GM18870 (cell line): ENCODE measurements at regions not wholly inside any gene's neighbourhood (a gene's known extent, or its start where the extent isn't known, plus 50 kb on each side); places are given as distances from the start of the nearest gene placed in this dataset.

Experiments used
- ATAC-seq: cut with Tn5 transposase; IDR thresholded peaks from one replicate; pipeline ENCODE4 v1.9.1; 2021; ENCODE audit warnings: moderate library complexity; ENCODE audit not compliant: unreplicated experiment

DNA sequence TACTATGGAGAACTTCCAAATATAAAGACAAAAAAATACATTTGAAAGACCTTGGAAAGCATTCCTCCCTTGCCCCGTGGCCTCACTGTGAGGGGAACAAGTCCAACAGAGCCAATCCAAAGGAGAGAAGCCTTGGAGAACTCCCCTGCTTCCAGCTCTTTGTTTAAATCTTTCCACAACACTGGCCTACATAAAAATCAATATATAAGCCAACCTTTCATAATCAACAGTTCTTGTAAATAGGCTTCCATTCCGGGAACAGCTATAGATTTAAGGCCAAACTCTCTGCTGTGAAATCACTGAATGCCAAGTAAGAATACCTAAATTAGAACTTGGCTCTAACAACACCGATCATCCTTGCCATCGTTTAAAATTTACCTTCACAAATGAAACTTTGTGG is 242.1 kb downstream of the HACE1 start:
- no peak for ATAC-seq

DNA sequence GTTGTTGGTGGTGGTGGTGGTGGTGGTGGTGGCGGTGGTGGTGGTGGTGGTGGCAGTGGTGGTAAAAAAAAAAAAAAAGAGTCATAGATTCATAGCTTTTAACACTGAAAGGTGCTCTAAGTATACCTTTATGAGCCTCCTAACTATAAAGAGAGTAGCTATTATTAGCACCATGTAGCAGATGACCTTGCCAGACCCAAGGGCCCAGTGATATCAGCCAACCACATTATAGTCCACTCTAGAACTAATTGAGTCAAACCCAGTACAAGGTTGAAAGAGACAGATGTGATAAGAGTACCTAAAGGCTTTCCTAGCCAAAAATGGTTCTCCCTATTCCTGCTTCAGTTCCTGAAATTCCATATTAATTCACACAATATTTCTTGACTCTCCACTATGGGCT is 245.3 kb downstream of the HACE1 start:
- no peak for ATAC-seq

GRCh38 chr6:104613416-104614001 is 246.2 kb downstream of the HACE1 start:
- no peak for ATAC-seq

DNA sequence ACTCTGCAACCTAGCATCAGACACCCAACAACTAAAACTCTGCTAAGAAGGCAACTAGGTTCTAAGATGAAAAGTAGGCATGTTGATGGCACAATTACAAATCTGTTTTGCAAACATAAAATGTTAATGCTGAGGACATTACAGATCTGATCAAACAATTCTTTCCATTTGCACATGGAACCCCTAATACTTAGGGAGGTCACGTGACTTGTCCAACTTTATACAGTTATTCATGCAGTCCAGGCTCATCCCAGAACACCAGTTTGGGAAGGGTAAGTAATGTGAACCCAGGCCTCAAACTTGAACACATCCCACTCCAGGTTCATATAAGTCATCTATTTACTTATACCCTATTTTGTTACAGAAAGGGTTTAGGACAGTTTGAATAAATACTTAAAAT is 247.2 kb downstream of the HACE1 start:
- ATAC-seq, result no peak

GRCh38 chr6:104608101-104608500 is 251.6 kb downstream of the HACE1 start:
- ATAC-seq, result no peak

- no peak for ATAC-seq
Measured at GRCh38 chr6:104607501-104607900, 252.2 kb downstream of the HACE1 start.

DNA sequence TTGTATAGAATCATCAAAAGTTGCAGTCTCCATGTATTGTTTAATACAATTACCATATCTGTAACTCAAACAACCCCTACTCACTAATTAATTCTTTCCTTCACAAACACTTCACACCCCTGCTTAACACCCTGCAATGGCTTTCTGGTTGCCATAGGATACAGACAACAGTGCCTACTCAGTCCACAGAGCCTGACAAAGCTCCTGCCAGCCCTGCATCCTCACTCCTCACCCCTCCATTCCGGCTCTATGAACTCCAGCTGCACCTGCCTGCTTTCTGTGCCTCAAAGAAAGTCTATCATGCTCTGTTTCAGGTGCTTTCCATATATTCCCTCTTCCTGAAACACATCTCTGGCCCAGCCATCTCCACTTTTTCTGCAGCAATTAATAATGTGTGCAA is 253.4 kb downstream of the HACE1 start:
- ATAC-seq, result no peak

DNA sequence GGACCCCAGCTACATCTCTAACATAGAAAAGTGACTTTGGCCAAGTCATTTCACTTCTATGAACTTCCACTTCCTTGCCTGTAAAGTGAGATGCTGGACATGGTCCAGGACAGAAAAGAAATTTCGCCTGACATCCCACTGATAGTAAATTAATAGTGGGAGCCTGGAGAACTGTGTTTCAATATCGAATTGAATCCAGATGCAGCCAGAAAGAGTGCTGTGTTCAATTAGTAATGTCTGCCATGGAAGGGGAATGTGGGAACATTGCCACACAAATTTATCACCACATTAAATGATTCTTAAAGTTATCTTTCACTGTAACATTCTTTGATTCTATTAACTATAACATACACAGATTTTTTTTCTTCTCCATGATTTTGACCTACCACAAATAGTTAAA is 255.0 kb downstream of the HACE1 start:
- ATAC-seq, result no peak

- ATAC-seq, result no peak
Measured at GRCh38 chr6:104603108-104603745, 256.5 kb downstream of the HACE1 start.

DNA sequence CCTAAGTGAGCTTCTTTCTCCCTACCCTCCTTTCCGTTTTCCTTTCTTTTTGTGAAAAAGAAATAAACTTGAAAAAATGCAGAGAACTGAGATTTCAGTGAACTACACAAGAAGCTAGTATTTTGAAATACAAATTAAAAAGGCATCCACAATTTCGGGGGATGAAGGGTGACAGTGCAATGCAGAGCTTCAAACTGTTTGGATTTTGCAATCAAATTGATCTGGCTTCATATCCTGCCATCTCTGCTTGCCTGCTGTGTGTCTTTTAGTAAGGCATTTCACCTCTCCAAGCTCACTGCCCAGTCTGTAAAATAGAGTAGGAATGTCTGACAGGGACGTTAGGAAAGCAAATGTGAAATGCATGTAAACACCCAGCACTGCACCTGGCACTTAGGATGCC is 258.0 kb downstream of the HACE1 start:
- ATAC-seq, result no peak

- no peak for ATAC-seq
Measured at GRCh38 chr6:104601131-104601651, 258.5 kb downstream of the HACE1 start.

DNA sequence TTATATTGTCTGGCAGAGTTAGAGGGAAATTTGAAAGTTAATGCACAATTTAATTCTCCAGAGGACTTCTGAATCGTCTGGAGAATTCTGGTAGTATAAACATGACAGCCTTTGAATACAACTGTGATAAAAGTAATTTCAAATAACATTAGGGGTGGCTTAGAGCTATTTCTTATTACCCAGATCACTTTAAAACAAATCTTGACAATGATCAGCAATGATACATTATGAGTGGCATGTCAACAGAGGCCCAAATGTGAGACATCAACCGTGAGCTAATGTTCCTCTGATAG is 259.1 kb downstream of the HACE1 start:
- ATAC-seq, result no peak

- no peak for ATAC-seq
Measured at GRCh38 chr6:104599821-104600638, 259.7 kb downstream of the HACE1 start.

- no peak for ATAC-seq
Measured at GRCh38 chr6:104597541-104598050, 262.1 kb downstream of the HACE1 start.

DNA sequence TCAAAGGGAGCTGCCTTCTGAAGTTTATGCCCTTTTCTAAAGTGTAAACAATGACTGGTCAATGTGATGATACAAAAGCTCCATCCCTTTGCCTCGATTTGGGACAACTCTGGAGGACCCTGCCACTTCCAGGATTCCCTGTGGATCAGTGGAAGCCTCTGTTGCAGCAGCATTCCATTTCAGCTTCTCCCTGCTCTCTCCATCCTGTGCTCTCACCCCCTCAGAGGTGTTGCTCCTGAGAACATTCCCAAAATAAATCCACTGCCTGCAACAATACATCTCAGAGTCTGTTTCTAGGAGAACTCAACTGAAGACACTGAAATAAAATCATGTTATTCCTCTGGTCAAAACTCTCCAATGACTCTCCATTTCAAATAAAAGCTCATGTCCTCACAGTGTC is 263.6 kb downstream of the HACE1 start:
- ATAC-seq, result no peak

GRCh38 chr6:104595311-104595820 is 264.4 kb downstream of the HACE1 start:
- no peak for ATAC-seq

GRCh38 chr6:104591573-104592334 is 268.0 kb downstream of the HACE1 start:
- ATAC-seq, result no peak

- no peak for ATAC-seq
Measured at GRCh38 chr6:104589940-104590339, 269.8 kb downstream of the HACE1 start.

GRCh38 chr6:104585646-104586045 is 274.1 kb downstream of the HACE1 start:
- no peak for ATAC-seq

DNA sequence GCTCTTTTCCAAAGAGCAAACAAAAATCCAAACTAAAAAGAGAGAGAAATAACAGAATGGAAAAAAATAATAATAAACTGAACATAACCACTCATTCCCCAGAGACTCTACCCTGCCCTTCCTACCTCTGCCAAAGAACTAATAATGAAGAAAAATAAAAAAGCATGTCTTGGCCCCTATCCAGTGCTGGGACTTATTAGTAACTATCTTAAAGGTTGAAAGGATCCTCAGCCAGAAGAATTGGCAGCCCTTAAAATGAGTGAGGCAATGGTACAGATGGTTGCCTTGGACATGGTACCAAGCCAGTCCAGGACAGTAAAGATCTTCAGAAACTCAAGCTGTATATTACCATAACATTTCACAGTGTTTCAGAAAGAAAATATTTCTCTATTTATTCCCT is 279.3 kb downstream of the HACE1 start:
- ATAC-seq, result no peak

GRCh38 chr6:104579310-104579863 is 280.3 kb downstream of the HACE1 start:
- no peak for ATAC-seq
